Femur (tissue), 1 donor: ENCODE measurements at regions not wholly inside any gene's neighbourhood (a gene's known extent, or its start where the extent isn't known, plus 50 kb on each side); places are given as distances from the start of the nearest gene placed in this dataset.
"Not testable (repeated sequence)": the region's sequence is repeated elsewhere in the genome, so short reads cannot be mapped to it uniquely, and the experiment has no call there.

Experiments used
- DNase-seq: peaks from one replicate; pipeline ENCODE4 v3.0.0-alpha.2; 2017

- no peak for DNase-seq
Observed at GRCh38 chr20:53764415-53764800, 170.8 kb upstream of the ZNF217 start.

- peak; percentile 47 for DNase-seq
Observed at GRCh38 chr20:53763707-53764414, 170.2 kb upstream of the ZNF217 start.

GRCh38 chr20:53762423-53762798 lies 168.8 kb upstream of the ZNF217 start:
- not testable (repeated sequence) for DNase-seq

- DNase-seq: no peak
Observed at GRCh38 chr20:53760025-53760441, 166.4 kb upstream of the ZNF217 start.

- DNase-seq: no peak
Observed at GRCh38 chr20:53757472-53757913, 163.9 kb upstream of the ZNF217 start.

GRCh38 chr20:53755733-53756531 lies 162.3 kb upstream of the ZNF217 start:
- DNase-seq: peak; percentile 43

- DNase-seq: no peak
Observed at GRCh38 chr20:53753880-53754459, 160.3 kb upstream of the ZNF217 start.

- no peak for DNase-seq
Observed at GRCh38 chr20:53752971-53753879, 159.6 kb upstream of the ZNF217 start.

GRCh38 chr20:53752583-53752970 lies 158.9 kb upstream of the ZNF217 start:
- DNase-seq: no peak

GRCh38 chr20:53751620-53752318 lies 158.1 kb upstream of the ZNF217 start:
- no peak for DNase-seq

- peak; percentile 64 for DNase-seq
Observed at GRCh38 chr20:53750827-53751619, 157.4 kb upstream of the ZNF217 start.

- no peak for DNase-seq
Observed at GRCh38 chr20:53749499-53749898, 155.9 kb upstream of the ZNF217 start.

- no peak for DNase-seq
Observed at GRCh38 chr20:53748821-53749421, 155.3 kb upstream of the ZNF217 start.

GRCh38 chr20:53748176-53748575 lies 154.5 kb upstream of the ZNF217 start:
- no peak for DNase-seq

GRCh38 chr20:53743607-53744260 lies 150.1 kb upstream of the ZNF217 start:
- DNase-seq: no peak

- no peak for DNase-seq
Observed at GRCh38 chr20:53742685-53743081, 149.0 kb upstream of the ZNF217 start.

GRCh38 chr20:53741726-53742028 lies 148.0 kb upstream of the ZNF217 start:
- no peak for DNase-seq

- DNase-seq: peak; percentile 31
Observed at GRCh38 chr20:53739799-53740785, 146.5 kb upstream of the ZNF217 start.
